Suprapubic skin (tissue), 4 donors: ENCODE measurements at regions not wholly inside any gene's neighbourhood (a gene's known extent, or its start where the extent isn't known, plus 50 kb on each side); places are given as distances from the start of the nearest gene placed in this dataset.

Source experiments
- DNase-seq, 2 donors: peaks; one replicate each; pipeline ENCODE4 v3.0.0-alpha.2; 2019; ENCODE audit warnings: low spot score in 2 of 2
- H3K27ac ChIP-seq: fragments of 200-600 bp; sonication (generic); one replicate; pipeline ENCODE4 v1.5.1; 2019
- H3K27me3 ChIP-seq: fragments of 200-600 bp; sonication (generic); one replicate; pipeline ENCODE4 v1.5.1; 2019
- H3K36me3 ChIP-seq: fragments of 200-600 bp; sonication (generic); one replicate; pipeline ENCODE4 v1.5.1; 2019
- H3K4me1 ChIP-seq: fragments of 200-600 bp; sonication (generic); one replicate; pipeline ENCODE4 v1.5.1; 2019
- H3K4me3 ChIP-seq: fragments of 200-600 bp; sonication (generic); one replicate; pipeline ENCODE4 v1.5.1; 2019; ENCODE audit warnings: mild to moderate bottlenecking
- H3K9me3 ChIP-seq: fragments of 200-600 bp; sonication (generic); one replicate; pipeline ENCODE4 v1.5.1; 2019
- CTCF ChIP-seq, 2 donors: fragments of 200-600 bp in 1 of 2; fragments of 450-650 bp in 1 of 2; sonication (generic) in 1 of 2; IDR thresholded peaks; one replicate each; pipeline ENCODE4 v1.5.1; 2016 to 2019; ENCODE audit warnings: antibody characterized with exemption in 2 of 2, mild to moderate bottlenecking in 1 of 2, moderate library complexity in 1 of 2
- EP300 ChIP-seq: sonication (generic); formaldehyde crosslinking; IDR thresholded peaks from one replicate; pipeline ENCODE4 v1.6.1; 2017; ENCODE audit warnings: antibody characterized with exemption
- POLR2A ChIP-seq, 2 donors: fragments of 450-650 bp; IDR thresholded peaks; one replicate each; pipeline ENCODE4 v1.6.1; 2017; ENCODE audit warnings: antibody characterized with exemption in 2 of 2, mild to moderate bottlenecking in 2 of 2, moderate library complexity in 2 of 2
- POLR2AphosphoS5 ChIP-seq, 3 donors: sonication (generic); formaldehyde crosslinking; IDR thresholded peaks; one replicate each; pipeline ENCODE4 v1.6.1; 2017; ENCODE audit warnings: antibody characterized with exemption in 3 of 3
- WGBS: methylation state at CpG from one replicate; pipeline ENCODE4 v1.1.5; 2018; 5-methylcytosine and 5-hydroxymethylcytosine counted together

DNA sequence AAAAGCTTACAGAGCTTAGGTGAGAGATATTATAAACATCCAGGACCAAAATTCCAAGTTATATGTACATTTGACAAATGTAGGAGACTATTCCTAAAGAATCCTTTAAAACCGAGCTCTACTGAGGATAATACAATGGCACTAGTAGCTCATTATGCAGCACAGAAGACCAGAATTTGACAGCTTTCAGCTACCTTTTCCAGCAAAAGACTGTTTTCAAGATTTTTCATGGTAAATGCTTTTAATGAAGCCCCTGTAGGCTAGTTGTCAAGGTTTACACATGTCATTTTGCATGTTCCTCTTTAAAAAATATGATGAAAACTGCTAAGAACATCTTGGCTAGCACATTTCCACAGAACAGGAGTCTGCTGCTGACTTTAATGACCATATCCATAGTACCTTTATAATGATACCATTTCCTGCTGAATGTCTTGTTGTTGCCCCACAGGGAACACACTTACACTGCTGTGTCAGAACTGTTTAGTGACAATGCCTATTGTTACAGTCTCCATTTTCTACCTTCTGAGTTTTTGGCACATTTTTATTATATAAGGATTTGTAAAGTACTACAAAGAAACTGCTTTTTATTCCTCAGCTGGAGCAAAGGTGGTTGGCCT, 1382.3 kb downstream of the RAPGEF2 start:
- Histone ChIP-seq H3K9me3 (peaks cover 5% of the 10 kb centered on the region), H3K27ac (no peak overlapping the region), H3K4me1 (no peaks in the 10 kb centered on the region), H3K36me3 (no peaks in the 10 kb centered on the region), H3K27me3 (no peaks in the 10 kb centered on the region), H3K4me3 (no peak overlapping the region)
- 52% methylated on average over 1 of the region's 1 CpG for WGBS
- no peak for DNase-seq
- TF ChIP-seq CTCF (IDR thresholded peaks at IDR 0.05) = no peak
- TF ChIP-seq POLR2AphosphoS5 (IDR thresholded peaks at IDR 0.05) = no peak
- TF ChIP-seq POLR2A (IDR thresholded peaks at IDR 0.05) = no peak
- no peak for TF ChIP-seq EP300

DNA sequence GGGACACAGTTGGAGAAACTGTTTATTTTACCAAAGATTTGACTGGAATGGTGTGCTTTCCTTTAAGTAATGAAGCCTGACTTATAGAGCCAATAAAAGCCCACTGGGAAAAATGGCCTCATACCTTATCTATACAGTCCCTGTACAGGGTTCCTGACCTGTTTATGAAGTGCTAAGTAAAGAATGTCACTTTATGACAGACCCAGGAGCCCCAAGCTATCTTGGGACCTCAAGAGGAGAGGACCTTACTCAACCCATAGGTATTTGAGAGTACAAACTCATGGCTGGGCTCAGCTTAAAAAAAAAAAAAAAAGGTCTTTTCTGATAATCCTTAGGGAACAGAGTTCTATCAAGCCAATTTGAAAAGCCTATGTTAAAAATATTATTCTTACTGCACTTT, 1389.3 kb downstream of the RAPGEF2 start:
- peaks cover 8% of the 10 kb centered on the region for H3K9me3 ChIP-seq
- no peak for DNase-seq
- H3K36me3 ChIP-seq = no peaks in the 10 kb centered on the region
- TF ChIP-seq POLR2A (IDR thresholded peaks at IDR 0.05) = no peak
- no peak overlapping the region for H3K27ac ChIP-seq
- no peaks in the 10 kb centered on the region for H3K27me3 ChIP-seq
- H3K4me1 ChIP-seq = no peaks in the 10 kb centered on the region
- no peak overlapping the region for H3K4me3 ChIP-seq

DNA sequence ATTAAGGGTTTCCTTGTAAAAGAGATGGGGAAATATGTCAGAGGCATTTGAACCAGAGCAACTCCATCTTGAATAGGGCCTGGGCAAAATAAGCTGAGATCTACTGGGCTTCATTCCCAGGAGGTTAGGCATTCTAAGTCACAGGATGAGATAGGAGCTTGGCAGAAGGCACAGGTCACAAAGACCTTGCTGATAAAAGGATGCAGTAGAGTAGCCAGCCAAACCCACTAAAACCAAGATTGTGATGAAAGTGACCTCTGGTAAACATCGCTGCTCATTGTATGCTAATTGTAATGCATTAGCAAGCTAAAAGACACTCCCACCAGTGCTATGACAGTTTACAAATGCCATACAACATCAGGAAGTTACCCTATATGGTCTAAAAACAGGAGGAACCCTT, 1390.3 kb downstream of the RAPGEF2 start:
- no peaks in the 10 kb centered on the region for H3K4me1 ChIP-seq
- TF ChIP-seq POLR2AphosphoS5 (IDR thresholded peaks at IDR 0.05) (no peak), CTCF (IDR thresholded peaks at IDR 0.05) (no peak), EP300 (no peak), POLR2A (IDR thresholded peaks at IDR 0.05) (no peak)
- no peak for DNase-seq
- H3K27me3 ChIP-seq = no peaks in the 10 kb centered on the region
- H3K4me3 ChIP-seq = no peak overlapping the region
- WGBS = 83% methylated on average over 1 of the region's 1 CpG
- peaks cover 8% of the 10 kb centered on the region for H3K9me3 ChIP-seq
- no peaks in the 10 kb centered on the region for H3K36me3 ChIP-seq
- H3K27ac ChIP-seq = no peak overlapping the region

DNA sequence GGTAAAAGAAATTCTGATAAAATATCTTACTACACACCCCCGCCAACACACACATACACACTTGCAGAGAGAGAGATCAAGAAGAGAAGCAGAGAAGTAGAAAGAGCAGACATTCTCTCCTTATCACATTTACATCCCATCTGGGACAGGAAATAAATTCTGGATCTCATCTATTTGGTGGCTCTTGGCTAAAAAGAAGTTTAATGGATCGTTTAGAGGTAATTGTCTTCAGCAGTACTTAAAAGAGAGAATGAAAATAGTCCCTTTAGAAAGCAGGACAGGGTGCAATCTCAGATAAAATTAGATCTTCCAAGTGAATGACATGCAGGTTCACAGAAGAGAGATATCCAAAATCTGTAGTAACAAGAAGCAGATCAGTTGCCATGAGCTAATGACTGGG, 1392.5 kb downstream of the RAPGEF2 start:
- Histone ChIP-seq H3K4me1 (no peaks in the 10 kb centered on the region), H3K27ac (no peak overlapping the region), H3K27me3 (no peaks in the 10 kb centered on the region), H3K9me3 (peaks cover 8% of the 10 kb centered on the region), H3K36me3 (no peaks in the 10 kb centered on the region), H3K4me3 (no peak overlapping the region)
- 61% methylated on average over 2 of the region's 2 CpGs for WGBS
- no peak for DNase-seq
- TF ChIP-seq POLR2AphosphoS5 (IDR thresholded peaks at IDR 0.05) (no peak), EP300 (no peak), CTCF (IDR thresholded peaks at IDR 0.05) (no peak), POLR2A (IDR thresholded peaks at IDR 0.05) (no peak)

- H3K36me3 ChIP-seq = no peaks in the 10 kb centered on the region
- H3K4me1 ChIP-seq = no peaks in the 10 kb centered on the region
- H3K27me3 ChIP-seq = no peaks in the 10 kb centered on the region
- no peak overlapping the region for H3K4me3 ChIP-seq
- no peak overlapping the region for H3K27ac ChIP-seq
- H3K9me3 ChIP-seq = peaks cover under 1% of the 10 kb centered on the region
- no peak for DNase-seq
- WGBS = 76% methylated on average over 4 of the region's 4 CpGs
- no peak for TF ChIP-seq POLR2AphosphoS5 (IDR thresholded peaks at IDR 0.05)
- TF ChIP-seq POLR2A (IDR thresholded peaks at IDR 0.05) = no peak
- no peak for TF ChIP-seq CTCF (IDR thresholded peaks at IDR 0.05)
- no peak for TF ChIP-seq EP300
Observed at GRCh38 chr4:160498211-160498610, 1395.3 kb downstream of the RAPGEF2 start.

- Histone ChIP-seq H3K9me3 (no peaks in the 10 kb centered on the region), H3K27me3 (no peaks in the 10 kb centered on the region), H3K36me3 (no peaks in the 10 kb centered on the region), H3K4me1 (no peaks in the 10 kb centered on the region), H3K4me3 (no peak overlapping the region), H3K27ac (no peak overlapping the region)
- no peak for DNase-seq
- WGBS = 80% methylated on average over 4 of the region's 4 CpGs
- TF ChIP-seq POLR2AphosphoS5 (IDR thresholded peaks at IDR 0.05) (no peak), POLR2A (IDR thresholded peaks at IDR 0.05) (no peak), EP300 (no peak), CTCF (IDR thresholded peaks at IDR 0.05) (no peak)
Observed at GRCh38 chr4:160505724-160506123, 1402.8 kb downstream of the RAPGEF2 start.
